NCI-H1694 treated with DMSO at 0.1 percent for 48 hours (cell line): ENCODE measurements at regions not wholly inside any gene's neighbourhood (a gene's known extent, or its start where the extent isn't known, plus 50 kb on each side); places are given as distances from the start of the nearest gene placed in this dataset.

ENCODE experiments used
- DNase-seq: peaks from one replicate; lab custom pipeline; 2025; lab: John Stamatoyannopoulos, UW

DNA sequence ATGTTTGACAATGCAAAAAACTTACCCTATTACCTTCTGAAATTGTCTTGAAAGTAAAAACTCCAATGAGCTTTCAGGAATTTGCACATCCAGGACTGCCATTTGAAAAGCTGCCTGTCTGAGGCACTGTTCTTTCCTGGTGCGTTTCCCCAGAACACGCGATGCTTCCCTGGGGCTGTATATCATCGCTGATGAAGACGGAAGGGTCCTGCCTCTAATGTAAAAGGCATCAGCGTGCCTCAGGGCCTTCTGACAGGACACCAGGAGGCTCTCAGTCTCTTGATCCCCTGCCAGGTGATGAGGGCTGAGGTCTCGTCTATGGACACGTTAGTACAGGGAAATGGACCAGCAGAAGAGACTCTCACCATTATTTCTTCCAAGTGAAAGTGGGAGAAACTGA is 296.8 kb downstream of the EFNB2 start:
- no peak for DNase-seq

DNA sequence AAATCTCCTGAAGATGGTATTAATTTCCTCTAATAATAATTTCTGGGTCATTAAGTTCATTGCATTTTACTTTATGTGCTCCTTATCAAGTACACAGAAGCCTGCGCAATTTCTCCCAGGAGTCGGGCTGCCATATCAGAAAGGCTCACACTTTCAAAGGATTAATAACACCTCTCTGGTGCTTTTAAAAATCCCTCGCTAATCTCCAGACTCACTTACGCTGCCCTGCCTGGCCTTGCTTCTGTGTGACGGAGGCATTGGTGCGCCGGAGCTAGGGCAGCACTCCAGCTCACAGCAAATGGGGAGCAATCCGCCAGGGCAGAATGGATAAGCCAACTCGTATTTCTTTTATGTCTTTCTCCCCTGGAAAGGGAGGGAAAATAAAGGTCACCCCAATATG is 300.8 kb downstream of the EFNB2 start:
- no peak for DNase-seq

DNA sequence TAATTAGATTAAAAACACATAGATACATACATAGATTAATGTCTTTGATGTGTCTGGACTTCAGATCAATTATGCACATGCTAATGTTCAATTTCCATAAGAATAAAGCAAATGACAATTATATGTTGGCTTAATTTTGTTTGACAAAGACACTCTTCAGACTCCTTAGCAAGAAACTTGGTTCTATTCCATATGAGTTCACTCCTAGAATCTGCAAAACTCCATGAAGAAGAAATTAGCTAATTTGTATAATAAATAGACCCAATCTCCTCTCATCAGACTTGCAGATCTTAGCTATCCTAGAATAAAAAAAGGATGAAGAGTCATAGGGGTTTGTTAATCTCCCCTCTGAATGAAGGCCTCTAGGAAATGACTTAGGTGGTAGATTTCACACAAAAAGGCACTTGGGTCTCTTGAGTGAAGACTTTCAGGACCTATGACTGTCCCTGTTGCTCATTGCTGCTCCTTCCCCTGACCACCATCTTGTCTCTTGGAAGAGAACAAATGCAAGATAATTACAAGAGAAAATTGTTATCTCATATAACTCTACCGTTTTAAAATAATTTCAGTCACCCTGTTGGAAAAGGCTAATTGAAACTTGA is 302.2 kb downstream of the EFNB2 start:
- DNase-seq = no peak

DNA sequence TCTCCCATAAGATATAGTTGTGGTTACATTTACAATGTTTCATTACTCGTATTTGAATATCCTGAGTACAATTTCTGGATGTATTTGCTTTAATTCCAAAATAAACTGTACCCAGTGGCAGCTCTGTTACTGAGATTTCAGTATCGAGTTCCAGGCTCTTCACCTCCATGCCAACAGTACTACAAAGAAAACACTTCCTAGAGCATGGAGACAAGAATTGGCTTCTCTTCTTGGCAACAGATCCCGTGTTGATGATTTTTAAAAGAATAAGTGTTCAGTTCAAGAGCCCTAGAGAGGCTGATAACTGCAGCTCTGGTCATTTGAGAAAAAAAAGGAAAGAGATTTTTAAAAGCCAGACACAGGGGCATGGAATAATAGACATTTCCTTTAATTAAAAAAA is 302.8 kb downstream of the EFNB2 start:
- no peak for DNase-seq

DNA sequence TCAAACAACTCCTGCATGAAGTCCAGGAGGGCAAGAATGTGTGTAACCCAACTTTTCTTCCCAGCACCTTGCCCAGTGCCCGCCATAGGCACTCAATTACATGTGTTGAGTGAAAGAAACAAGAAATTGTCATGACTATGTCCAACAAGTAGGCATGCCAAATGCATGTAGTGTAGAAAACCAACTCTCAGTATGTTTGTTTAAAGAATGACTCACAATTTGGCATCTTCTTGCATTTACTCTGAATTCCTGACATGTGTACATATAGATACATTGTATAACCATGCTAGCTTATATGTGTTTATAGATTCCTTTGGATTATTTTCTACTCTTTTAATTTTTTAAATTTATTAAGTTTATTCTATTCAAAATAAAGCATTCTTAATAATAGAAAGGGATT is 305.0 kb downstream of the EFNB2 start:
- DNase-seq = no peak

DNA sequence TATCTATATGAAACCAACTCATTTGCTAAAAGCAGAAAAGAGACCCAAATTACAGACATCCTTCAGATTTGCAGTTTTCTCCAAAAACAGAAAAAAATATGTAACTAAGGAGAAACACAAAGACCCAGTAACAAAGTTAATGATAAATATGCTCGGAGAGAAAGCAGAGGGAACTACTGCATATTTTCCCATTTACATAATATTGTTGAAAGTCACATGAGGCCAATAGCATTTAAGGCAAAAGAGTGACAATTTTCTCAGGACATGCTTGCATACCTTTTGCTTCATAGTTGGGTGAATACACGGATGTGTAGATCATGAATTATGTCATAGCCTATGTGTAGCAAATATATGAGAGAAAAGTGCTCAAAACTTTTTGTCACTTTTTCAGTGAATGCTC is 310.3 kb downstream of the EFNB2 start:
- no peak for DNase-seq

DNA sequence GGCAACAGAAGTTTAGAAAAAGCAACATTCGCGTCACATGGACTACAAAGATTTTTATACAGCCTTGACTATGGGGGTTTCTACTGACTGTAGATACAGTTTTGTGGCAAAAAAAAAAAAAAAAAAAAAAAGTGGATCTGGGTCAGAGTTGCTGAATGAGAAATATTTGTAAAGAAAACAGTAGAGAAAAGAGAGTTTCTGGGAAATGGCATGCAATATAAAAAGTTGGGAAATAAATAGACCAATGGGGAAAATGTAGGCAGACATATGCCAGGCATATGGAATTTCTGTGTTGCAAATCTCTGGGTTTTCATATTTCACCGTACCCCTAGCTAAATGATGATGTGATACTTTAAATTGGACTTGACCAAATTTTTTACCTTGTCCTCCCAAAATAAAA is 315.3 kb downstream of the EFNB2 start:
- DNase-seq = no peak

DNA sequence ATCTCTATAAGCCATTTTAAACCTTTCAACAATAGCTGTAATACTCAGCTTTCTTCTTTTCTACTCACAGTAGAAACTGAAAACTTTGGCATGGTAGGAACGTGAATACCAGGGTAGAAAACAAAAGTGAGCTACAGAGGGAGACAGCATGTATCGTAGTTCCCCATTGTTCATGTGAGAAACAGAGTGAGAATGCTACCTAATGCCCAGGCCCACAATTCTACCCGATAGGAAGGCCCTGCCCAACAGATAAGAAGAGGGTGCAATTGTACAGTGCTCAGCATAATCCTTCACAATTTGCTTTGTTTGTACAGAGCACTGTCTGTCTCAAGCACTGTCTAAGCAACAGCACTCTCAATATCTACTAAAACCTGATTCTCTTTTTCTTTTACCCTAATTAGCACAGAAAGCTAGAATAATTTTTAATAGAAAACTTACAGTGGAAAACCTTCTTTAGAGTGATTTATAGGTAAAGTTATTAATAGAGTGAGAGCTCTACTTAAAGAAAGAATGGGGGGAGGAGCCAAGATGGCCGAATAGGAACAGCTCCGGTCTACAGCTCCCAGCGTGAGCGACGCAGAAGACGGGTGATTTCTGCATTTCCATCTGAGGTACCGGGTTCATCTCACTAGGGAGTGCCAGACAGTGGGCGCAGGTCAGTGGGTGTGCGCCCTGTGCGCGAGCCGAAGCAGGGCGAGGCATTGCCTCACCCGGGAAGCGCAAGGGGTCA is 322.3 kb downstream of the EFNB2 start:
- no peak for DNase-seq

DNA sequence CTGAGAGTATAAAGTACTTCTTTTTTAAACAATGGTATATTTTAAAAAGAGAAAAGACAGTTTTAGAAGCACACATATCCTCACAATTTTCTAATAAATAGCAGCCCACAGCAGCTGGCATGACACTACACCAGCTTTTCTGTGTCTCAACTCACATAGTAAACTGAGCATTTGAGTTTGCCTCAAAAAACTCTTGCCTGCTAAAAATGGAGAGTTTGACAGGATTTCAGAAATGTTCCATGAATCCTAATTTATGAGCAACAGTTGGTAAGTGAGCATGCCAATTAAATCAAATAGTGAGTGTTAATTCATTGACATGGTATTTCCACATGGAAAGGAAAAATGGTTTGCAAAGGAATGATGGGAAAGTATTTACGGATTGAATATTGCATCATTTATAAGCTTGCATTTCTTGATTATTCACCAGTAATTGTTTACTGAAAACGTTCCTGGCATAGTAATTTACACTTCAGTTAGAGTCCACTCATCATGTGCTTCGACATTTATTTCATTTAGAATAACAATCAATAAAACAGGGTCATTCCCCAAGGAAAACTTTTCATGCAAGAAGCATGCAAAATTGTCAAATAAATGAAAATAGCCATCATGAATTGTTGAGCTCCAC is 323.0 kb downstream of the EFNB2 start:
- no peak for DNase-seq

DNA sequence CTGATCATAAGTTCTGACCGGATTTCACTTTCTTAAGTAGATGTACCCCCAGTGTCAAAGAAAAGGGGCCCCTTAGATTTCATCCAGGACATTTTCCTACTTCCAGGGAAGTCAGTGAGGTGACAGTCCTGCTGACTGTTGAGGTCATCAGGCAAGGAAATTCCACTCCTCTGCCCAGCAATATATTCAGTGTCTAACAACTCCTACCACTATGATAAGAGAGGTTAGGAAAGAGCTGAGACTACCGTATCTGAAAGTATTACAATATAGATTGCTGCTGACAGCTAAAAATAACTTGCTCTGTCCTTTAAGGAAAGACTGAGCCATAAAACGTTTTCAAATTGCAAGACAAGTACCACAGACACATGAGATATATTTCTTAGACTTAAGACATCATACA is 325.1 kb downstream of the EFNB2 start:
- DNase-seq = no peak

DNA sequence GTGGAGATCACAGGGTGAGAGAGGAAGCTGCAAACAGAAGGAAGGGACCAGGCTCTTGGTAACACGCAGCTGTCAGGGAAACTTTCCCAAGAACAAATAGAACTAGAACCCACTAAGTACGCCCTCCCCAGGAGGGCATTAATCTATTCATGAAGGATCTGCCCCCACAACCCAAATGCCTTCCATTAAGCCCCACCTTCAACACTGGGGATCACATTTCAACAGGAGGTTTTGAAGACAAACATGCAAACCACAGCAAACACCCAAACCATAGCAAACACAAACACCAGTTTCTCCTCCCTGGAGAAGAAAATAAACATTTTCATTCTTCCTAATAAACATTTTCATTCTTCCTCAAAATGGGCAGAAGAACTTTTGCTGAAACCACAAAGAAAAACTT is 329.6 kb downstream of the EFNB2 start:
- DNase-seq = no peak

DNA sequence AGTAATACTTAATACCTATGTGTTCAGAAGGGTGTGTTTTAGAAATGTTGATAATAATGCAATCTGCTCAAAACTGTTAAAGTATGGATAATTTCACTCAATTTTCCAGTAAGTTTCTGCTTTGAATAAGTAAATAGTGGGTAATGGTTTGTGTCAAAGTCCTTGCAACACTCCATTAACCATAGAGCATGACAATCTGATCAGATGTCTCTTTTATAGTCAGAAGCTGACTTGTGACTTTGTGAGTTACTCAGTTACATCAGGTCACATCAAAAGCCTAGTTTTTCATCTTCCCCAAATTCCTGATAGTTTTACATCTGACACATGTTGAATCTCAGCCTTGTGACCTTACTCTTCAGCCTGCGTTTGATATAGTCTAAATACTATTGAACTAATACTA is 338.0 kb downstream of the EFNB2 start:
- no peak for DNase-seq

DNA sequence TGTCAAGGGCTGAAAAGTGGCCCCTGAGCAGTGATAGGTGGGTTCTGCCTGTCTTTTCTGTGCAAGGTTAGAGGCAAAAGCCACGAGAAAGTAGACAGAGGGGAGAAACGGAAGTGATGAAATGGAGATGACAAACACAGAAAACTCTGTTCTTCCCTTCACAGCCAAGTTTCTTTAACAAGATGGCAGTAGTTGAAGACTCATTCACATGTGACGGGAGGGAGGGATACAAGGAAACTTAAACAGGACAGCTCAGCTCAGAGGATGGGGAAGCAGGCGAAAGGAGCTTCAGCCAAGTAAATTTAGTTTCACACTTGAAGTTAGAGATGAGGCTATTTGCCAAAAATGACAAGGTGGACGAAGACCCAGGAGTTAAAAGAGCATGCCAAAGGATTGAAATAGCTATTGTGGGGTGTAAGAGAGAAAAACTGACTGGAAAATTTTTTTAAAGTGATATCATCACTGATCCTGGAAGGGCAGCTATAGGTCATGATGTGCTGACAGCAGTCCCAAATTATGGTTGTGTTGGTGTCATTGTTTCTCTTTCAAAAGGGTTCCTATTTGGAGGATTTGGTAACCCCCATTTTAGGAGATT is 347.9 kb downstream of the EFNB2 start:
- DNase-seq = no peak

DNA sequence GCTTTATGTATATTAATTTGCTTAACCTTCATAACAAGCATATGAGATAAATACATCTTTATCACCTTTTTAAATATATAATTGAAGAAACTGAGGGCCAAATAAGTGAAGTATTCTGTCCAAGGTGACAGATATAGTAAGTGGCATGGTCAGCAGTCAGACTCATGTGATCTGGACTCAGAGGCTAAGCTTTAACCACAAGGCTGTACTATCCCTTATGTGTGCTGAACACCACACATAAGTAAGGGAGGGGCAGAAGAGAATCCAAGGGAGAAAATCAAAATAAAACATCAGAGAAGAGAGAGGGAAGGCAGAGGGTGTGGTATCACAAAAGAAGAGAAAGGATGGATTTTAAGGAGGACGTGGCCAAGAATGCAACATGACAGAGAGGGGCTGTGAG is 348.4 kb downstream of the EFNB2 start:
- no peak for DNase-seq

DNA sequence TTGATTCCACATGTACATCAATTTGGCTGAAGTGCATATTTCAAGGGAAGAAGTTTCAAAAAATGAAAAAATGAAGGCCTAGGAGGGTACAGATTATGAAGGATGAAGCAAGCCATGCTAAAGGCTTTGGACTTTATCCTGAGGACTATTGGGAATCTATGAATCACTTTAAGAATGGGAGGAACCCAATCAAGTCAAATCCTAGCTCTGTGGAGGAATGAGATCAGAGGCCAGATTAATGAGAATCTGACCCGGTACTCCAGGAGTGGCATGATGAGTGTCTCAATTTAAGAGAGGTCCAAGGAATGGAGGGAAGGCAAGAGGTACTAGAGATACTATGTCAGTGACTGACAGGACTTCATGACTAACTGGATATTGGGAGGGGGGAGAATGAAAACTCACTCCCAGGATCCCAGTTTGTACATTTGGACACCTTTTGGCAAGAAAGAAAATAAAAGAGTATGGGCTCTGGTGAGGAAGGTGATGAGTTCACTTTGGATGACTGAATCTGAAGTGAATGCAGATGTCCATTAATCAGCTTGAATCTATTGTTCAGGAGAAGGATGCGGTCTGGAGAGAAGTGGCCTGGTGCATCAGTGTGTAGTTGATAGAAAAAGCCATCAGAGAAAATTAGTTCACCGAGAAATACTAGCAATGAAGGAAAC is 349.0 kb downstream of the EFNB2 start:
- no peak for DNase-seq

DNA sequence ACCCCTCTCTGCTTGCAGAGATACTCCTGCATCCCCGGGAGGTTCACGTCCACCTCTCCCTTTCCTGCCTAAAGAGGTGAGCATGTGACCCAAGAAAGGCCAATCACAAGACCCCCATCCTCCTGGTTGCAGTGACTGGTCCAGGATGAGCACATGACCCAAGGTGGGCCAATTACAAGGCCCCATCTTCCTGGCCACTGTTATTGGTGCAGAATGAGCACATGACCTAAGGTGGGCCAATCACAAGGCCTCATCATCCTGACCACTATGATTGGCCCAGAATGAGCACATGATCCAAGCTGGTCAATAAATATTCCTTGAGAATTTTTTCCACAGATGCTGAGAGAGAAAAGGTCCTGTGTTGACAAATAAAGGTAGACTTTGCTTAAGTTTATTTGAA is 350.7 kb downstream of the EFNB2 start:
- DNase-seq = no peak

DNA sequence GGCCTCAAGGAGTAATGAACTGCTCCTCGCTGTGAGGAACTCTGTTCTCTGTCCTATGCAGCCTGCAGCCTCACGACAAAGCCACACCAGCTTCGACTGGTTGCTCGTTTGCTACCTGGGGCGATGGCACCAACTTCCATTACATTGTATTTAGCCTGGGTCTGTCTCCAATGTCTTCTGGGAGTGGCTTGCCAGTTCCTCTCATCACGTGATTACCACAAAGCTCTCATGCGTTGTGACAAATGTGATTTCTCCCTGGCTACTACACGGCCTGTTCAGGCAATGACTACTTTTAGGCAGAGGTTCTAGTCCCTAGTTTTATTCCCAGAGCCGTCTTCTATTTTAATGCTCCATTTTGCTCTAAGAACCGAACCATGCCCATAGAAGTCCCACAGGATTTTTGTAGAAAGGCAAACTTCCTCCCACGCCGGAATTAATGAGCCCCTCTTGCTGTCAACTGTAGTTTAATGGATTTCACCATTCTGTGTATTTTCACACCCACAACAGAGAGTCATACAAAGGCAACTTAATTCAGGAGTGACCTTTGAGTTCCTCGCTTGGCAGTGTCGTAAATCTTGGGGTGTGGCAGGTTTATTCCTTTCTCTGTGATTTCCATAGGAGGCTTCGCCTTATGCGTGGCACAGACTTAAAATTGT is 351.9 kb downstream of the EFNB2 start:
- DNase-seq = no peak

DNA sequence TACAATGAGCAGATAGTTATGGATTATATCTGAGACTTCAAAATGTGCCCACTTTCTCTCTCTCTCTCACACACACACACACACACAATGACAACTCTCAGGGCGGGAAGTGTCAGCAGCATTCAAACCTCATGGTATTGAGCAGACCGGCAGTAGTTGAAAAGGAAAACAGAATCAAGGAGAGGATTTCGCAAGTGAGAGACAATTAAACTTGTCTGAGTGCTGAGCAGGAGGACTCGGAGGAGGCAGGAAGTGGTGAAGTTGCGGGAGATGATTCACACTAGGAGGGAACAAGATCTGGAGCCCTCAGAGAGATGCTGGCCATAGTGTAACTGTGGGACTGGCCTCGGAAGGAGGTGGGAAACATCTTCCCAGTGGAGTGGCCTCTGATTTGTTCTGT is 353.1 kb downstream of the EFNB2 start:
- DNase-seq = no peak

DNA sequence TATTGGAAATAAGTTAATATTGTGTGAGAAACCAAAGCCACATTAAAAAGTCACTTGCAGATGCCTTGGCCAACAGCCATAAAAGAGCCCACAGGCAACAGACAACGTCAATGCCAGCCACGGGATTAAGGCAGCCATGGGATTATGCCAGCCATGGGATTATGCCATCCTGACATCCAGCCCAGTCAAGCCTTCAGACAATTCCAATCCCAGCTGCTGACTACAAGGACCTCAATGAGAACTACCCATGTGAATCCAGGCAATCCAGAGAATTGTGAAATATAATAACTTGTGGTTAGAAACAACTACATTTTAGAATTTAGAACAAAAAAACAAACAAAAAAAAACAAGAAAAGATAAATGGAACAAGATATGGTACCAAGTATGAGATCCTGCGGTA is 356.6 kb downstream of the EFNB2 start:
- DNase-seq = no peak

DNA sequence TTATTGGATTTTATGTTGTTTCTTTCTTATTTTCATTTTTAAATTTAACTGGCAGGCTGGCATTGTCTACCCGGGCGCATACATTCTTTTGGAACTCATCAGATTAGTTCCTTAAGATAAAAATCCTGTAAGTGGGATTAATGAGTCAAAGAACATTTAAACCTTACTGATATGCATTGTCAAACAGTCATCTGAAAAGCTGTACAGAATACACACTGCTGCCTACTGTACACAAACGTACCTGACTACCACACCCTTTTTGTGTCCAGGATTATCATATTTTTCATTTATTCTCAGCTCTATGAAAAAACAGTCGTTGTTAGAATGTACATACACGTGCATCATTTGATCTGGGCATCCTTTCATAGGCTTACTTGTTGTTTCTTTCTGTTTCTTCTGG is 358.3 kb downstream of the EFNB2 start:
- no peak for DNase-seq

DNA sequence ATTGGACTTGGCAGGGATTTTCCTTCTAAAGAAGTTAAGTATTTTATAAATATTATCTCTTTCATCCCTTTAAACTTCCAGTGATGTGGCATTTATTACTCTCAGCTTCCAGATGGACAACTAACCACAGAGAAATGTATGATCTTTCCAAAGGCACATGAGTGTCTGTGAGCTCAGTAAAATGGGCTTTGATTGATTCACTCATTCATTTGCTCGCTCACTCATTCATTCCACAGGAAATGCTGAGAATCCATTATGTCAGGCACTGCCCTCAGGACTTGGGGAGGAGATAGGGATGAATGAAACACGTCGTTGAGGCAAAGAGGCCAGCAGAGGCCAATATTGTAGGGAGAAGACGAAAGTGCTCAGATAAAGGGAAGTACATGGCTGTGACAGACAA is 359.3 kb downstream of the EFNB2 start:
- no peak for DNase-seq

DNA sequence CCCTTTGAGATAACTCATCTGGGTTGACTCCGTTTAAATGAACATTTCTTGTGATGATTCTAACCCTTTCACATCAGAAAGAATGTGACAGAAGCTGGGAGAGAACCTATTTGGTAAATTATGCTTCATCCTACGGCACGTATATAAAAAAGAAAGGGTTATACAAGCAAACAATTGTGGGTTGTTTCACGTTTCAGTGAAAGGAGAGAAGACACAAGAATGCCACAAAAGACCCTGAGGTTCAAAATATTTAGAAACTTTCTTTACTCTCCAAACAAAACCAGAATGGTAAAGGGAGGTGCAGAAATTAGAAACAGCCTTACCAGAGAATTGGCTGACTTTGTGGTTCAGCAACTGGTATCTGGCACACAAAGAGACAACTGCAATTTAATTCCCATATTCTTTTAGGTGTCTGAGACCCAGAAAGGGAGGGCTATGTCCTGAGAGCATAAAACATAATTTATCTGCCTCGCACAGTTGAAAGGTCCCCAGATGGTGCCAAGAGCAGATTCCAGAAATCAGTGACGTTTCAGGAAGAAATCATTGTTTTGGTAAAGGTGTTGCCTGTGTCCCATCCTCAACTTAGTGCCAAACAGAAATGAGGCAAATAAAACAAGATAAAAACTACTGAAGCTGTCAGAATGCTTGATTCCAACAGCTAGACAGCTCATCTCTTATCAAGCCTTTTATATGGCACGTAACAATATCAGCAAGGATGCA is 361.4 kb downstream of the EFNB2 start:
- no peak for DNase-seq
